GM12872 (cell line): ENCODE measurements at regions not wholly inside any gene's neighbourhood (a gene's known extent, or its start where the extent isn't known, plus 50 kb on each side); places are given as distances from the start of the nearest gene placed in this dataset.

Experiments used
- CTCF ChIP-seq: IDR thresholded peaks from 3 replicates; pipeline ENCODE4 v1.5.1; 2011; ENCODE audit warnings: low read depth, mild to moderate bottlenecking, low read length, moderate library complexity; ENCODE audit not compliant: insufficient read depth

- no peak for TF ChIP-seq CTCF
Observed at GRCh38 chr10:14412624-14413023, 81.9 kb upstream of the FRMD4A start.

- no peak for TF ChIP-seq CTCF
Observed at GRCh38 chr10:14409856-14410458, 79.2 kb upstream of the FRMD4A start.

GRCh38 chr10:14409247-14409646 lies 78.5 kb upstream of the FRMD4A start:
- TF ChIP-seq CTCF: no peak

- no peak for TF ChIP-seq CTCF
Observed at GRCh38 chr10:14408139-14408538, 77.4 kb upstream of the FRMD4A start.

- no peak for TF ChIP-seq CTCF
Observed at GRCh38 chr10:14407567-14407966, 76.8 kb upstream of the FRMD4A start.

GRCh38 chr10:14405076-14406065 lies 74.6 kb upstream of the FRMD4A start:
- TF ChIP-seq CTCF: no peak

- no peak for TF ChIP-seq CTCF
Observed at GRCh38 chr10:14403881-14404623, 73.3 kb upstream of the FRMD4A start.
